ENCODE measurements at regions not wholly inside any gene's neighbourhood (a gene's known extent, or its start where the extent isn't known, plus 50 kb on each side); places are given as distances from the start of the nearest gene placed in this dataset.

DNA sequence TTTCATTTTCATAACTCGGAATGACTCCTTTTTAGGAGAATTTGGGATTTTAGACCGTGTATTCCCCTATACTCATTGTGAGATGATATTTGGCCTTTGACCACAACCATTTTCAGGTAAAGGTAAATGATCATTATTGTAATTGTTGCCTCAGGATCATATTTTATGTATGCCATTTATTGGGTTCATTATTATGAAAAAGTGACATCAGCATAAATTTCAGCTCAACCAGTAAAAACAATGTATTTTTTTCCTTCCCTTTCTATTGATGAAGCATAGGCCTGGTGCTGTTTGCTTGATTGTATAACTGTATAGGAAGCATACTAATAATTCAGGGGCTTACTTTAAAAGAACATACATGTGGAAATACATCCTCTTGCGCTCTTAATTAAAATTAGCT is 832.9 kb upstream of the FANCL start:
- no peak for DNase-seq (ENCODE audit: low spot score)

DNA sequence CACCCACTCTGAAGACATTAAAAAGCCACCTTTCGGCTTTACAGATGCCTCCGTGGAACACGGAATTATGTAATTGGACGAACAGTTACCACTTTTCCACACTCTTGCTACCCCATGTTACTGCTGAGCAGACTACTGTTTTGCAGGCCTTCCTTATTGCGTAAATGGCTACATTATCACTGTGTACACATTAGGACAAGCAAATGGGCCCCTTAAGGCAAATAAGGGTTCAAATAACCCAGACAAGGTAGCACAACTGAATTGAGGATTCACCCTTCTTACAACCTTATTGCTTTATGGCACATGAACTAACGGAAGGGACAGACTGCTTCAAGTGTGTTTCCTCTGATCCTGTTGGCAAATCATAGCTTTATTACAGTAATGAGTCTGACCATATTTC is 832.2 kb upstream of the FANCL start:
- no peak for DNase-seq (ENCODE audit: low spot score)

DNA sequence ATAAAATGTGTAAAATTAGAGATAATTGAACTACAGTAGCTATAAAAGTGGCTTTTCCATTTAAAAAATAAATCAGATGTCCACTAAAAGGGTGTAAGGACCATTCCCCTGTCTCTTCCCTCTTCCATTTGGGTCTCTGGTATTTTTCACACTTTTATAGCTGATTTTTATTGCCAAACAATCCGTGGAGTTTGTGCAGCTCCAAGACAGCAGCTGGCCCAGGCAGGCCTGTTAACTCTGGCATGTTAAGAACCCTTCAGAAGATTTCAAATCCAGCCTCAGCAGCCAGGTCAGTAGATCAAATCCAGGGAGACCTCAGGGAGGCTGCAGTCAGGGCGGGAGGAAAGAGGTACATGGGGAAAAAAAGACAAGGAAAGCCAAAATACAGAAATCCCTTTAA is 827.1 kb upstream of the FANCL start:
- DNase-seq (ENCODE audit: low spot score): no peak

DNA sequence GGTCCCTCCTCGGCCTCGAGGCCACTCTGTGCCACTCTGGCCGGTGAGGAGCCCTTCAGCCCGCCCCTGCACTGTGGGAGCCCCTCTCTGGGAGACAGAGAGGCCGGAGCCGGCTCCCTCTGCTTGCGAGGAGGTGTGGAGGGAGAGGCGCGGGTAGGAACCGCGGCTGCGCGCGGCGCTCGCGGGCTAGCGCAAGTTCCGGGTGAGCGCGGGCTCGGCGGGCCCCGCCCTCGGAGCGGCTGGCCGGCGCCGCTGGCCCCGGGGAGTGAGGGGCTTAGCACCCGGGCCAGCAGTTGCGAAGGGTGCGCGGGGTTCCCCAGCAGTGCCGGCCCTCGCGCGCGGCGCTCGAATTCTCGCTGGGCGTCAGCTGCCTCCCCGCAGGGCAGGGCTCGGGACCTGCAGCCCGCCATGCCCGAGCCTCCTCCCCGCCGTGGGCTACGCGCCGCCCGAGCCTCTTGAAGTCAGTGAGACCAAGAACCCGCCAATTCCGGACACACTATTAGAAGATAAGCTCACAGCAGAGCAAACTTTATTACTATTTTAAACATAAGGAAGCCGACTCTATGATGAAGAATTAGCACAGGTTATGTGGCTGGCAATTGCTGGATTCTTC is 825.8 kb upstream of the FANCL start:
- DNase-seq (ENCODE audit: low spot score): no peak

DNA sequence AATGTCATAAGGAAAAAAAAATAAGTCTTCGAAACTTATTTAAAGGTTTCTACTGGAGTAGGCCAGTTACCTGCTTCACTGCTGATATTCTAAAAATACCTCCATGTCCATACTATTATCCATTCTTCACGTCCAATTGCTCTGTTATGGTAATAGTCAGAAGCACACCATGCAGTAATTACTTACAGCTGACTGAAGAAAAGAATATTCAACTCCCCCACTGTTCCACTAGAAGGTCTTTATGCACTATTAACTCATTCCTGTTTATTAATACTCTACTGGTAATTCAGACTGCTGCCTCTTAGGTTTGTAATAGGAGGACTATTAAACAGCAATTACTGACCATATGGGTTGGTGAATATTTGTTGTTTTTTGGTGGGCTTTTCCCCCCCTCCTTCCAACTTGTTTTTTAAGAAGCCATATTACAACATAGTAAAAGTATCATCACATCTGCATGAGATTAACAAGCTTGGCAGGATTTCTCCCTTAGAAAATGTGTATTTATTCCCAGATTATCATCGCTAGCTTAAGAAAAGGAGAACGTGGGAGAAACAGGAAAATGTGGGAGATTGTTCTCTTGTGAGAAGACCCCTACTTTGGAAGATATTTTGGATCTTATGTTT is 806.4 kb upstream of the FANCL start:
- DNase-seq (ENCODE audit: low spot score): no peak

DNA sequence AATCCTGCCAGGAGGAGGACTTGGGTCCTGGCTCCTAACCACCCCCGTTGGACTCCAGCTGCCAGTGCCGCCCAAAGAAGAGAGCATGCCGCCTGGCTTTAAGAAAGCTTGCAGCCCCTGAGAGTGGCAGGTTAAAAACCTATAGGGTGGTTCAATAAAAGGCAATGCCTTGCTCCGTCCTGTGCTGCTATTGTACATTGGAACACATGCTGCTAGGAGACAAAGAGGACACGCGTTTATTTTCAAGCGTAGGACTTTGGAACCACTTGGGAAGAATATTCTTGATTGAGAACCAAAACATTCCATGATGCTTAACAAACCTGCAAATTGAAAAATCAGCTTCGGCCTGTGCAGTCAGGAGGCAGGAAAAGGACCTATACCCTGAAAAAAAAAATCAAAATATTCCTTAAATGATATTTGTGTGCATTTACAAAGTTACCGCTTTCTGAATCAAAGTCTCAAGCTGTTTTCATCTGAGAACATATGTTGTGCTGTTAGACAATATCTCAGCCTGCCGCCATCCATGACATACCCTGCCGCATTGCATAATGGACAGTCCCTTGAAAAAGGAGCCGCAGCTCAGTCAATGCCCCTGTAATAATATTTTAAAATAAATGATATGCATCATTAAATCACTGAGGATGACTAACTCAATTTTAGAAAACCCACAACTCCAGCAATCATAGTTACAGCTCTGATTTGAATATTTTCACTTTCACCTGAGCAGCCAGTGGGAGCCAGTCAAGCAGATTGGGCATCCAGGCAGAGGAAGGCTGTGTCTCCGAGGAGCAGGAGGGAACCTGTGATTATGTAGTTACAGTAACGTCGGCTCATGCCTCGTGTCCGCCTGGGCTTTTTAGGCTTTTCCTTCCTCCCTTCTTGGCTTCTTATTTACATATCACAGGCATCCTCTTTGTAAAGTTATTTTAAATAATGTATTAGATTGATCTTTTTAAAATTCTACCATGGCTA is 805.6 kb upstream of the FANCL start:
- no peak for DNase-seq (ENCODE audit: low spot score)

DNA sequence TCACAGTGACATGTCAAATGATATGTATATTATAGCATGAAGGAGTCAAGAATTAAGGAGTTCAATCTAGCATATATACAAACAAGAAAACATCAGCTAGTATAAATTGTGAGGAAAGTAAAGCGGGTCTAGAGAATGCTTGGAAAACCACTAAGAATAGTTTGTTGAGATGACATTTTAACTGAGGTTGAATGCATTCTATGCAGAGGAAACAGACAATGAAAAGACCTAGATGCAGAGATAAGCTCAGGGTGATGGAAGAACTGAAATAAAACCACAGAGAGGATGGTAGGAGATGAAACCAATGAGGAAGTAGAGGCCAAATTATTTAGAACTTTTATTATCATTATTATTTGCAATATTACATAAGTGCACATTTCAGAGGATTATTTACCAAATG is 803.6 kb upstream of the FANCL start:
- DNase-seq (ENCODE audit: low spot score): no peak

DNA sequence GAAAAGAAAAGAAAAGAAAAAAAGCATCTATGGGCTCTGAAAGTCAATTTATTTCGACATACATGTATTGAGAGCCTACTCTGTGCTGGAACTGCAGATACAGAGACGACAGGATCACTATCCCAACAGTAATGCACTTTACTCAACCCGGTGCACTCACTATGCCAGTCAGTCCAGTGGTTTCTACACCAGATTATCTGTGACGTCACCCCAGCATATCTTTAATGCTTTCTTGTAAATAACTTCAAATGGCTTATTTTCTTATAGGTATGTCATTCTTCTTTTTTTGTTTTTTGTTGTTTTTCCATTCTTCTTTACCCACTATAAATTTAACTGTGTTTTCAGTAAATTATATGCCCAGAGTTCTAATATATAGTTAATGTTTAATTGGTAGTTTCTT is 800.0 kb upstream of the FANCL start:
- no peak for DNase-seq (ENCODE audit: low spot score)

DNA sequence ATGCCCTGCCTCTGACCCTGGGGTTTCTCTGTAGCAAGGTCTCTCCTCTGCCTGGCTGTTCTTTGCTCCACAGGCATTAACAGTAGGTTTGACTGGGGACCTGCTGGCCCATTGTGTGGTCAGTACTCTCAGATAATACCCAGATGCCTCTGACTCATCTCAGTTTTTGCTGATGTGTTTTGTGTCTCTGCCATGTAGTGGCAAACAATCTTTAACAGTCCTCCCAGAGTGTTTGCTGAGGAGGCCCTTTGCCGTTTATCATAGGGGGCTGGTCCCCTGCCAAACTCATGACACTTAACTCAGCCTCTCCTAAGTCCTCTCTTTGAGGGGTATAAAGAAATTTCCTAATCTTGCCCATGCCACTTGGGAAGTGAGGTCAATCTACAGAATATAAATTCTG is 793.7 kb upstream of the FANCL start:
- DNase-seq (ENCODE audit: low spot score): no peak

DNA sequence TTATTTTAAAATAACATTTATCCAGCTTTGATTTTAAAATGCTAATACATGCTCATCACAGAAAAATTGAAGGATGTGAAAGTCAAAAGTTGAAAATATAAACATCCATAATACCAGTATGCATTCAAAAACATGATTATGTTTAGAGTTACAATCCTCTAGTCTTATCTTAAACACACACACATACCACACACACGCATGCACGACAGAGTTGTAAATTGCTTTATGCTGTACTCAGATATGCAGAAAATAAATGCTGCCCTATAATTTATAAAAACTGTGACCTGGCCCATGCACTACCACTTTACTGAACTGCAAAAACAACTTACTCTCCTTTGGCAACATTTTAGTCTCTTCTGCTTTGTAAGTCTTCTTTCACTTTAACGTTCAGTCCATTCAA is 793.0 kb upstream of the FANCL start:
- no peak for DNase-seq (ENCODE audit: low spot score)

DNA sequence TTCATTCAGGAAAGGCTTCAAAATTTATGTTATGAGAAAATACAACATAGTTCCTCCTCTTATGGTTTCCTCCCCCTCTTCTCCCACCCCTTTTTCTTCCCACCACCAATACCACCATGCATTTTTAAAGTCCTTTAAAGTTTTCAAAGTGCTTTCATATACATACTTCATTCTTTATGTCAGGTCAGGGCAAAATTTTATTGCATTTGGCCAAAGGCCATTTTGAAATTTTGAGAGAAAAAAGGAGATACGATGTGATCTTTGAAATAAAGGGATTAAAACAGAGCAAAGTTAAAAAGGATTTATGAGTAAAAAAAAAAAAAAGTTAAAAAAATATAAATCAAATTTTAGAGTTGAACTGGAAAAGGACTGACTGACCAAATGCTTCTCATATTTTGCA is 792.5 kb upstream of the FANCL start:
- no peak for DNase-seq (ENCODE audit: low spot score)

DNA sequence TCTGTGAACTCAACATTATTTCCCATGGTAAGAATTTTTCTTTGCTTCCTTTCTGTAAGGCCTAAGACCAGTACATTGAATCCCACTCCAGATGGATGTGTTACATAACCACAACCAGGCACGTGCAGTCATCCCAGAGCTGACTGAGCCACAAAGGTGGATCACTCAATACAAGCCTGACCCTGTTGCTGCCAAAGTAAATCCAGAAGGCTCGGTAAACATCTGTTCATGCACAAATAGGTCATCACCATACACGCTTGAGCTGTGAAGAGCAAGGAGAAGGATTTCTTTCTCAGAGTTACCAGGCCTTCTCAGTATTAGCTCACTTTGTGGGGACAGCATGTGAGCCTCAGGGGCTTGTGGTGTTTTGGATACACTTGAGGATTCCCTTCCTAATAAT is 791.4 kb upstream of the FANCL start:
- no peak for DNase-seq (ENCODE audit: low spot score)

DNA sequence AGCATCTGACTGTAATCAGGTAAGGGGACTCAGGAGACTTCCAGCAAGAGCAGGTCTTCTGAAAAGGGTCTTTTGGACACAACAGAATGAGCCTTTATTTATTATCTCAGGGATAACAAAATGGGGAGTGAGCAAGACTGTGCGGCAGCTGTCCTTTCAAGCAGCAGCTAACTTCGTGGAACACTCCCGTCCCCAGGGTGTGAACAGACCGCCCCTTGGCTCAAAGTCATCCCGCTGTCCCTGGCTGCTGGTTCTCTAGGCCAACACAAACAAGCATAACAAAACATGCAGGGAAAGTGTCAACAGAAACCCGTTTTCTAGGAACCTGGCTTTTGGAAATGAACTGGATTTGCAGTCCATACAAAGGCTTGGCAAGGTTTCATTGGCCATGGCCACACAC is 787.9 kb upstream of the FANCL start:
- no peak for DNase-seq (ENCODE audit: low spot score)

DNA sequence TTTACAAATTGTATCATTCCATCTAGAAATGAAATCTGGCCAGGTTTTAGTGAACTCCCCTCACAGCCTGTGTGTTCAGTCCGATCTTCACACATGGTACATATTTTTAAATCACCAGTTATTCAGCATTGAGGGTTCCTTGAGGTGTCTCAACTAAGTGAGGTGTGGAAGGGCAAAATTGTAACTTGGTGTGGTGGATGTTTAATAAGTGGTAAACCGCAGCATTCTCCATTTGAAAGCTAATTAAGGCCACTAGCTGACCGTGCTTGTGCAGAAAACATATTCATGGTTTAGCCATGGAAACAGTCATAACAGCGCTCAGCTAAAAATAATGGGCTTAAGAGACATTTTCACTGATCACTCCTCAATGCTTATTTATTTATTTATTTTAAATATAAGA is 786.2 kb upstream of the FANCL start:
- no peak for DNase-seq (ENCODE audit: low spot score)

DNA sequence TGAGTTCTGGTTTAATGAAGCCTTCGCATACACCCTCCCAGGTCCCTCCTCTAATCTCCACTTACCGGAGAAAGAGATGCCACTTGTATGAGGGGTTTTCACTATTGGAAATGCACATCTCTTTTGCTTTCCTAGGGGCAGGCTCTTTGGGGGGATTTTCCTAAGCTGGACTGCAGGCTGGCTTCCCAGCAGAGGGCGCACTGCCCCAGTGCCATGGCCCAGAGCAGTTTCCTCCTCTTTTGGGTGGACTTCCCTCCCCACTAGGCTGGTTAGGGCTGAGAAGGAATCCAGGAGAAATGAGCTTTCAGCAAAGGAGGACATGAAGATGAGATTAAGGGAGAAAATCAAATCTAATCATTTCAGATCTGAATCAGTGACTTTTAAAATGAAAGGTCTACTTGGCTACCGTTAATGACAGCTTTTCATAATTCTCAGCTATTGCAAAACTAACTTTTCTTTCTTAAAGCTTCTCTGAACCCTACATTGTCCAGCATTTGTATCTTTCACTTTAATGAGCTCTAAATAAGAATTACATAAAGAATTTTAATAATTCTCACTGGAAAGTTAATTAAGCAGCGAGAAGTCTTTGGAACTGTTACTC is 784.1 kb upstream of the FANCL start:
- DNase-seq (ENCODE audit: low spot score): peak; percentile 66

DNA sequence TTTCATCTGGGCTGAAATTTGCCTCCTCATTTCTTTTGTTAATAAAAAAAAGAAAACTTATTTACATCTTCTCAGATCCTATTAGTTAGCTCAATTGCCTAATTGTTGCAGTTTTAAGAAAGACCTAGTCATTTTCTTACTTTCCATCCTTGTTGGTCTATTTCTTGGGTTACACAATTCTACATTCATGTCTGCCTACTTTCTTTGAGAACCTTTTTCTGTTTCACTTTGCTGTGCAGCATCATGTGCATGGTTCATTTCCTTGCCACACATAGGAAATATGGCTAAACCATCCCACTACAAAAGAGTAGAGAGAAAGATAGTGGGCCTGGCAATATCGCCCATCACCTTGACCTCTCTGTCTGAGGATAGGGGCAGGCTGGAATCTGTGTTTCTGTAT is 780.7 kb upstream of the FANCL start:
- no peak for DNase-seq (ENCODE audit: low spot score)

DNA sequence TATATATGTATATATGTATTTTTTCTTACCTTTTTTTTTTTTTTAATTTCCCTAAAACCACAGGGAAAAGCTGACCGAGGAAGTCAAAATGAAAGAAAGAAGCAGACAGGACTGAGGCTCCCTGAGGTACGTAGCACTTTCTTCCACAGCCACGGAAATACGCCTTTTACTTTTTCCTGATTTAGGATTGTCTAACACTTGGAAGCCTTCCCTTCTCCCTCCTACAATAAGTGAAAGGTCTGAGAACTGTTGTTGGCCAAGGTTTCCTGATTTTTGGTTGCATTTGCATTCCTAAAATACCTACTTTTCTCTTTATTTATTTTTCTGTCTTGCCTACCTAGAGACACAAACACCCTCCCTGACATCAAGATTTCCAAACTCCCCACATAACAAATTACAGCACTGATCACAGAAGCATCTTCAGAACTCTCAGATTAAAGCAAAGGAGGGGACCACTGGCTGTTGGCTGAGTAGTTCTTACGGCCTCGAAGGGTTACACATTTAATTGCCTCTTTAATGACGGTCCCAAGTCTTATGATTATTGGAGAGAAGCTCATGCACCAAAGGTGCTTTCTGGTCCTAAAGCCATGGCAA is 778.5 kb upstream of the FANCL start:
- DNase-seq (ENCODE audit: low spot score): no peak

DNA sequence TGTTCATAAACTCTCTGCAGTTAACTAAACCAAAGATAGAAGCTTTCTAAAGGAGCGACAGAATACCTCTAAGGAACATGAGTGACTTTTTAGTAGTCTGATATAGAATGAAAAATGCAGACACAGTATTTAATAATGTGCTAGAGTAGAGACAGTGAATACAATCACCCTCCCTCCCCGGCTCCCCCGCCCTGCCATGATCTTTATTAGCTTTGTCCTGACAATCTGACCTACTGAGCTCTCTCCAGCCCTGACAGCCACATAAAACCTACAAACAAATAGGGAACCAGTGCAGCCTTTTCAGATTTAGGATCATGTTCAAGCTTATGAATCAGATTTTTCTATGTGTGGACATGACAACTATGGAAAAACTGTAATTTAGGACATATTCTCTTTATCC is 777.6 kb upstream of the FANCL start:
- no peak for DNase-seq (ENCODE audit: low spot score)

DNA sequence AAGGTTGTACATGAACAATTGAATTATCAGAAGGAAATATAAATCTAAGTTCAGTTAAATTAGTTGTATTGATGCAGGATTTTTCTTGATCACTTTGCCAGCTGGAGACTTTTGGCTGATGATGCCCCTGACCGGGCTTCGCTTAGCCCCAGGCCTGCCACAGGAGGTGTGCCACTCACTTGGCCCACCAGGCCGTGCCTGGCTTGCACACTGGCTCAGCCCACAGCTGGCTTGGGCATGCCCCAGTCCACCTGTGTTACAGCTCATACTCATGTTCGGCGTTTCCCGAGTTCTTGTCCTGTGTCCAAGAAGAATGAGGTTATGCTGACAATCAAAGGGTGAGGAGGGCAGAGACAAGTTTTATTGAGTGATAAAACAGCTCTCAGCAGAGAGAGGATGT is 773.9 kb upstream of the FANCL start:
- no peak for DNase-seq (ENCODE audit: low spot score)

DNA sequence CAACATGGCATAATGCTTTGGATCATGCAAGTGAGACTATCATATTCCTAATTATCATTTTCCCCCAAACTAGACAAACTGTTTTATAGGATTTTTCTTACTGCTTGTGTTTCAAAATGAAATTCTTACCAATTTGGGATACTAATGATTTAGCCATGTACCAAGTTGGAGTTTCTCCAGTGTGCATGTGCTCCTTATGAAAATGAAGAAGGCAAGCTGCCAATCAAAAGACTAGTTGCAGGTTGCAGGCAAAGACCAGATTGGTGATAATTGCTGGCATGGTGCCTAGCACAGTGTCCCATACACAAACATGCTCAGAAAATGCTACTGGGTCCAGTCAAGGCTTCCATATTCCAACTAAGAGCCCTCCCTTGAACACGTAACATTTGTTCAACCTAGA is 771.8 kb upstream of the FANCL start:
- DNase-seq (ENCODE audit: low spot score): no peak

DNA sequence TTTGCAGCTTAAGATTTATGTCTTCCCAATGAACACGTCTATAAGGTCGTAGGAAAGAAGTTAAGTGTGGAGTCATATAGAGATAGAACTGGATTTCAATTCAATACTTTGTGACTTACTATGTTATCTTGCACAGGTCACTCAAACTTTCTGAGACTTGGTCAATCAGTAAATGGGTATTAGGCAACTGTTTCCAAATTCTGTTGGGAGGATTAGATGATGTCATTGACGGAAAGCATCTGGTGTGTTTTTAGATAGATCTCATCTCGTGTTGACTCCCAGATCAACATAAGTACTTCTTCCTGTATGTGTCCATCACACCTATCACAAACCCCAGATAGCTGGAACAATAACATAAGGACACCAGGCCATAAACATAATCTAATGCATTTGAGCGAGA is 771.1 kb upstream of the FANCL start:
- no peak for DNase-seq (ENCODE audit: low spot score)

DNA sequence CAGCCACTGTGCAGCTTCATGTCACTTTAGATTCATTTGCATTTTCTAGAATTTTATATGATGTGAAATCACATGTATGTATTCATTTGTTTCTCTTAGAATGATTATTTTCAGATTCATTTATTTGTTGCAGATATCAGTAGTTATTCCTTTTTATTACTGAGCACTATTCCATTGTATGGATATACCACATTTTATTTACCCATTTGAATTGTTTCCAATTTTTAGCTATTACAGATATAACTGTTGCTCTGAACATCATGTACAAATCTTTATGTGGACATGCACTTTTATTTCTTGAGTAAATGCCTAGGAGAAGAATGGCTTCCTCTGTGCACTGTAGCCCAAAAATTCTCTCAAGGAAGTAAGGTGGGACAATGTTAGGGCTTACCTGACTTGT is 767.8 kb upstream of the FANCL start:
- DNase-seq (ENCODE audit: low spot score): no peak
